CD14-positive monocyte (primary cell): ENCODE measurements at regions not wholly inside any gene's neighbourhood (a gene's known extent, or its start where the extent isn't known, plus 50 kb on each side); places are given as distances from the start of the nearest gene placed in this dataset.

Experiments used
- DNase-seq, 3 donors: peaks; one replicate each; pipeline ENCODE4 v3.0.0-alpha.2; 2011 to 2022
- H2AFZ ChIP-seq: 2 replicates; pipeline ENCODE4 v1.6.0; 2012; ENCODE audit warnings: mild to moderate bottlenecking, low read depth, low read length, inconsistent platforms; ENCODE audit not compliant: insufficient read depth, poor library complexity, severe bottlenecking
- H3K27ac ChIP-seq, 2 donors: 1 replicate in 1 of 2; 2 replicates in 1 of 2; pipeline ENCODE4 v1.5.1; 2012 to 2013; ENCODE audit warnings: low read length in 2 of 2, control low read depth in 1 of 2, inconsistent platforms in 1 of 2, low read depth in 1 of 2, mild to moderate bottlenecking in 1 of 2
- H3K27me3 ChIP-seq, 2 donors: one replicate each; pipeline versions ENCODE4 v1.6.0 to v1.6.1; 2011 to 2013; ENCODE audit warnings: low read length in 2 of 2; ENCODE audit not compliant: control insufficient read depth in 2 of 2, insufficient read depth in 2 of 2
- H3K36me3 ChIP-seq, 2 donors: replicated peaks in 1 of 2; 1 replicate in 1 of 2; 2 replicates in 1 of 2; pipeline versions ENCODE4 v1.5.1 to v1.6.1; 2012 to 2013; ENCODE audit warnings: low read length in 2 of 2, control low read depth in 1 of 2, inconsistent platforms in 1 of 2, mild to moderate bottlenecking in 1 of 2; ENCODE audit not compliant: insufficient read depth in 2 of 2, control insufficient read depth in 1 of 2
- H3K4me1 ChIP-seq, 2 donors: 1 replicate in 1 of 2; 2 replicates in 1 of 2; pipeline versions ENCODE4 v1.5.1 to v1.6.1; 2012 to 2013; ENCODE audit warnings: low read length in 2 of 2, control low read depth in 1 of 2, inconsistent platforms in 1 of 2, mild to moderate bottlenecking in 1 of 2, moderate library complexity in 1 of 2; ENCODE audit not compliant: insufficient read depth in 2 of 2, control insufficient read depth in 1 of 2
- H3K4me2 ChIP-seq: replicated peaks from 2 replicates; pipeline ENCODE3; 2012; ENCODE audit warnings: low read length, moderate library complexity, mild to moderate bottlenecking; ENCODE audit not compliant: poor library complexity, severe bottlenecking; ENCODE audit errors: extremely low read depth
- H3K4me3 ChIP-seq, 3 experiments: fragments of 200-600 bp in 1 of 3; sonication (generic) in 1 of 3; replicated peaks in 1 of 3; 1 replicate in 2 of 3; 2 replicates in 1 of 3; pipeline ENCODE4 v1.5.1; 2011 to 2013; ENCODE audit warnings: low read length in 3 of 3, mild to moderate bottlenecking in 3 of 3, control low read depth in 2 of 3, low read depth in 2 of 3, inconsistent platforms in 1 of 3, moderate library complexity in 1 of 3
- H3K79me2 ChIP-seq: 2 replicates; pipeline ENCODE4 v1.6.0; 2012; ENCODE audit warnings: mild to moderate bottlenecking, control low read depth, inconsistent platforms, low read length, moderate library complexity; ENCODE audit not compliant: insufficient read depth
- H3K9ac ChIP-seq: 2 replicates; pipeline ENCODE4 v1.6.0; 2017; ENCODE audit warnings: low read length, mild to moderate bottlenecking; ENCODE audit not compliant: insufficient read depth, poor library complexity, severe bottlenecking
- H3K9me3 ChIP-seq, 2 donors: replicated peaks in 1 of 2; 1 replicate in 1 of 2; 2 replicates in 1 of 2; pipeline versions ENCODE4 v1.5.1 to v1.6.1; 2012 to 2013; ENCODE audit warnings: low read length in 2 of 2, control low read depth in 1 of 2; ENCODE audit not compliant: control insufficient read depth in 1 of 2, insufficient read depth in 1 of 2
- H4K20me1 ChIP-seq: 2 replicates; pipeline ENCODE4 v1.6.0; 2012; ENCODE audit warnings: mild to moderate bottlenecking, low read length, control low read depth, moderate library complexity; ENCODE audit not compliant: insufficient read depth
- H3K27ac Mint-ChIP-seq, 7 donors: one replicate each; pipeline ENCODE4 v1.8.0; 2020; ENCODE audit warnings: mild to moderate bottlenecking in 7 of 7, mixed read lengths in 7 of 7, moderate library complexity in 6 of 7, inconsistent platforms in 2 of 7
- H3K27me3 Mint-ChIP-seq, 3 donors: one replicate each; pipeline ENCODE4 v1.8.0; 2021 to 2022; ENCODE audit warnings: low read depth in 3 of 3, mild to moderate bottlenecking in 3 of 3, mixed read lengths in 3 of 3, moderate library complexity in 3 of 3, inconsistent platforms in 1 of 3
- H3K36me3 Mint-ChIP-seq, 2 donors: one replicate each; pipeline ENCODE4 v1.8.0; 2020; ENCODE audit warnings: mixed read lengths in 2 of 2, inconsistent platforms in 1 of 2, mild to moderate bottlenecking in 1 of 2
- H3K4me1 Mint-ChIP-seq: one replicate; pipeline ENCODE4 v1.8.0; 2020; ENCODE audit warnings: mild to moderate bottlenecking, mixed read lengths
- H3K4me3 Mint-ChIP-seq, 2 donors: one replicate each; pipeline ENCODE4 v1.8.0; 2020; ENCODE audit warnings: mild to moderate bottlenecking in 2 of 2, mixed read lengths in 2 of 2, moderate library complexity in 1 of 2
- H3K9me3 Mint-ChIP-seq, 7 donors: one replicate each; pipeline ENCODE4 v1.8.0; 2020 to 2022; ENCODE audit warnings: mixed read lengths in 7 of 7, mild to moderate bottlenecking in 6 of 7, moderate library complexity in 6 of 7, inconsistent platforms in 2 of 7
- whole genome bisulfite sequencing: methylation state at CpG from one replicate; pipeline ENCODE4 v1.1.5; 2013; ENCODE audit warnings: missing lambda C conversion rate; ENCODE audit not compliant: insufficient coverage; 5-methylcytosine and 5-hydroxymethylcytosine counted together
- intact Hi-C, 2 donors: fragments of 100-400 bp; cut with micrococcal nuclease; formaldehyde crosslinking; loops; one replicate each; pipeline versions ENCODE4 v1.15.0 to v1.15.1; 2023
- TF ChIP-seq, protein P1 (sequence below): fragments of 200-600 bp; IDR thresholded peaks from one replicate; pipeline ENCODE4 v1.8.0; 2022; ENCODE audit warnings: antibody characterized with exemption, mild to moderate bottlenecking

DNA sequence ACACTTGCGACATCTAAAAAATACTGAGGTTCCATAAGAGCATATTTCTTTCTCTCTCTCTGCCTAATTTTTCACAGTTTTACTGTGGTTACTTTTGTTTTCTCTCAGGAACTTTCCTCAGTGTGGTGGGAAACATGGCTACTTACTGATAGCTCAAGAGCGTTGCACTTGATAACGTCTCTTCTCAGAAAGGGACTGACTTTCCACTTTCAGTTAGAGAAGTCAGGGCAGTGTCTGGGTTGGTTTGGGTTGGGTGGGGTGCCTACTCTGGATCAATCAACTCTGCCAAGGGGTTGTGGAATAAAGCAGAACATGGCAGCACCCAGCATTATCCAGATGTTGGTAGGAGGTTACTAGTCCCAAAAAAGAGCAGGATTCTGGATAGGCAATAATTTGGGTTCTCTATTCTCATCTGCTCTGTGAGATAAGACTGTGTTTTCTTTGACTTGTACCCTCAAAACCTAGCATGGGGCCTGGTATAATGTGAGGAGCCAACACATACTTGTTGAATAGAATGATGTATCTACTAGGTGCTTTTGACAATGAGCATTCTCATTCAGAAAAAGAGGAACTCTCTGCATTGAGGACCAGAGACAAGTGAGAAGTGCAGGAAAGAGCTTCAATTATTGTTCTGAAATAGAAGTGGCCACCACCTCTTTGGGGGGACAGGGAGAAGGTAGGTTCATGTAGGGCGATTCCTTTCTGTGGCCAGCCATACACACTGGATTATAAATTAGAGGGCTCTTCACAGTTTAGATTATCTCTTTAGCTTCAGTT lies 315.7 kb downstream of the REEP3 start:
- Histone ChIP-seq H2AFZ (no peak overlapping the region), H3K79me2 (no peaks in the 10 kb centered on the region), H3K9ac (no peak overlapping the region), H3K4me1 (no peaks in the 10 kb centered on the region), H3K27me3 (no peaks in the 10 kb centered on the region), H3K36me3 (no peaks in the 10 kb centered on the region), H3K9me3 (no peaks in the 10 kb centered on the region), H4K20me1 (no peaks in the 10 kb centered on the region), H3K27ac (no peak overlapping the region), H3K4me2 (no peak overlapping the region), H3K4me3 (no peak overlapping the region)
- DNase-seq, result no peak
- TF ChIP-seq, protein P1, sequence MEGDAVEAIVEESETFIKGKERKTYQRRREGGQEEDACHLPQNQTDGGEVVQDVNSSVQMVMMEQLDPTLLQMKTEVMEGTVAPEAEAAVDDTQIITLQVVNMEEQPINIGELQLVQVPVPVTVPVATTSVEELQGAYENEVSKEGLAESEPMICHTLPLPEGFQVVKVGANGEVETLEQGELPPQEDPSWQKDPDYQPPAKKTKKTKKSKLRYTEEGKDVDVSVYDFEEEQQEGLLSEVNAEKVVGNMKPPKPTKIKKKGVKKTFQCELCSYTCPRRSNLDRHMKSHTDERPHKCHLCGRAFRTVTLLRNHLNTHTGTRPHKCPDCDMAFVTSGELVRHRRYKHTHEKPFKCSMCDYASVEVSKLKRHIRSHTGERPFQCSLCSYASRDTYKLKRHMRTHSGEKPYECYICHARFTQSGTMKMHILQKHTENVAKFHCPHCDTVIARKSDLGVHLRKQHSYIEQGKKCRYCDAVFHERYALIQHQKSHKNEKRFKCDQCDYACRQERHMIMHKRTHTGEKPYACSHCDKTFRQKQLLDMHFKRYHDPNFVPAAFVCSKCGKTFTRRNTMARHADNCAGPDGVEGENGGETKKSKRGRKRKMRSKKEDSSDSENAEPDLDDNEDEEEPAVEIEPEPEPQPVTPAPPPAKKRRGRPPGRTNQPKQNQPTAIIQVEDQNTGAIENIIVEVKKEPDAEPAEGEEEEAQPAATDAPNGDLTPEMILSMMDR, result no peak
- no peaks in the 10 kb centered on the region for H3K4me1 Mint-ChIP-seq
- WGBS, result no CpG with 5 or more reads among the region's 4 CpGs
- no peak overlapping the region for H3K27ac Mint-ChIP-seq
- peaks cover 0 to 3% (median 0%) of the 10 kb centered on the region in 7 donors for H3K9me3 Mint-ChIP-seq
- peaks cover 1 to 4% (median 2%) of the 10 kb centered on the region in 3 donors for H3K27me3 Mint-ChIP-seq
- H3K4me3 Mint-ChIP-seq, result no peak overlapping the region
- H3K36me3 Mint-ChIP-seq, result no peaks in the 10 kb centered on the region
- intact Hi-C loops, result no loop called here

DNA sequence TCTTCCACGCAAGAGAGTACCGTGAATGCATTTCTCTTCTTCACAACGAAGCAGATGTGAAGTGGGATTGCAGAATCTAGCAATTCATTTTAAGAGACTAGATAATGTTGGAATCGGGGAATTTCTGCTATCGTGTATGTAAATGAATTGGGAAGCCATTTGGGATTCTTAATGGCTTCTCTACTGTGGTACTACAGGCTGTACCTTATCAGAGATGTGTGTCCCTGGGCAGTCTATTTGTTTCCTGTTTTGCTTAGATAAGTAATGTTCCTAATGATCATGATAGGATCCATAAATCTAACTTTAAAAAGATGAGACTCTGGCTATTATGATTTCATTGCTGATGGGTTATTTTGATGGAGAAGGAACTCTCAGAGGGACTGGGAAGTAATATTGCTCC lies 320.6 kb downstream of the REEP3 start:
- no peaks in the 10 kb centered on the region for H3K4me1 Mint-ChIP-seq
- H3K27me3 ChIP-seq, result no peaks in the 10 kb centered on the region
- no peak for DNase-seq
- H3K4me1 ChIP-seq, result no peaks in the 10 kb centered on the region
- H4K20me1 ChIP-seq, result no peaks in the 10 kb centered on the region
- H3K27ac ChIP-seq, result no peak overlapping the region
- 100% methylated on average over 2 of the region's 5 CpGs for WGBS
- no peaks in the 10 kb centered on the region for H3K36me3 Mint-ChIP-seq
- no peak overlapping the region for H3K9ac ChIP-seq
- H3K4me3 ChIP-seq, result no peak overlapping the region
- peaks cover 0 to 3% (median under 1%) of the 10 kb centered on the region in 3 donors for H3K27me3 Mint-ChIP-seq
- H3K27ac Mint-ChIP-seq, result no peak overlapping the region
- H3K4me3 Mint-ChIP-seq, result no peak overlapping the region
- no peaks in the 10 kb centered on the region for H3K9me3 ChIP-seq
- no peaks in the 10 kb centered on the region for H3K79me2 ChIP-seq
- no peak overlapping the region for H2AFZ ChIP-seq
- H3K9me3 Mint-ChIP-seq, result peaks cover 0 to 3% (median 0%) of the 10 kb centered on the region in 7 donors
- intact Hi-C loops, result no loop called here
- H3K4me2 ChIP-seq, result no peak overlapping the region
- TF ChIP-seq, protein P1, result no peak
- no peaks in the 10 kb centered on the region for H3K36me3 ChIP-seq
